Activated CD8-positive, alpha-beta memory T cell treated with anti-CD3 and anti-CD28 coated beads for 36 hours (primary cell): ENCODE measurements at regions not wholly inside any gene's neighbourhood (a gene's known extent, or its start where the extent isn't known, plus 50 kb on each side); places are given as distances from the start of the nearest gene placed in this dataset.
"Not testable (repeated sequence)": the region's sequence is repeated elsewhere in the genome, so short reads cannot be mapped to it uniquely, and the experiment has no call there.

Experiments
- CTCF ChIA-PET: fragments of 350-600 bp; sonication (Branson Sonifier 250); formaldehyde crosslinking; loops from one replicate; lab custom pipeline; 2021; ENCODE audit warnings: antibody characterized with exemption; lab: Charles Lee
- POLR2A ChIA-PET: fragments of 350-600 bp; sonication (Branson Sonifier 250); formaldehyde crosslinking; loops from one replicate; lab custom pipeline; 2021; ENCODE audit warnings: antibody characterized with exemption; lab: Charles Lee

- POLR2A ChIA-PET: no interaction called here
- CTCF ChIA-PET: no interaction called here
These were observed 66.5 kb downstream of the UNCX start for GRCh38 chr7:1298931-1299885.

- ChIA-PET CTCF (interaction anchor here (1.1 kb wide), 1 partner anchor 348 kb away, joined by 3 read pairs; no protein-coding TSS in a partner anchor), POLR2A (no interaction called here)
These were observed 67.5 kb downstream of the UNCX start for GRCh38 chr7:1300206-1300605.

GRCh38 chr7:1300636-1301035 lies 68.0 kb downstream of the UNCX start:
- POLR2A ChIA-PET: no interaction called here
- CTCF ChIA-PET: interaction anchor here (1.1 kb wide), 1 partner anchor 348 kb away, joined by 3 read pairs; no protein-coding TSS in a partner anchor

GRCh38 chr7:1301054-1301881 lies 68.6 kb downstream of the UNCX start:
- ChIA-PET CTCF (interaction anchor here (1.1 kb wide), 1 partner anchor 347 kb away, joined by 3 read pairs; no protein-coding TSS in a partner anchor), POLR2A (no interaction called here)

- CTCF ChIA-PET: no interaction called here
- POLR2A ChIA-PET: no interaction called here
These were observed 69.2 kb downstream of the UNCX start for GRCh38 chr7:1301882-1302251.

- ChIA-PET POLR2A (interaction anchor here (0.5 kb wide), 1 partner anchor 353 kb away, joined by 4 read pairs; no protein-coding TSS in a partner anchor), CTCF (no interaction called here)
These were observed 70.3 kb downstream of the UNCX start for GRCh38 chr7:1302936-1303335.

- CTCF ChIA-PET: not testable (repeated sequence)
These were observed 71.3 kb downstream of the UNCX start for GRCh38 chr7:1304011-1304410.

GRCh38 chr7:1305873-1306272 lies 73.2 kb downstream of the UNCX start:
- CTCF ChIA-PET: no interaction called here
- POLR2A ChIA-PET: no interaction called here

More at GRCh38 chr7:1304011-1304410, 71.3 kb downstream of the UNCX start:
- POLR2A ChIA-PET: not testable (repeated sequence)

- POLR2A ChIA-PET: no interaction called here
- CTCF ChIA-PET: no interaction called here
These were observed 75.2 kb downstream of the UNCX start for GRCh38 chr7:1307828-1308227.

- ChIA-PET CTCF (no interaction called here), POLR2A (no interaction called here)
These were observed 76.6 kb downstream of the UNCX start for GRCh38 chr7:1309290-1309689.

- CTCF ChIA-PET: no interaction called here
- POLR2A ChIA-PET: no interaction called here
These were observed 77.3 kb downstream of the UNCX start for GRCh38 chr7:1309996-1310395.

GRCh38 chr7:1310936-1311335 lies 78.3 kb downstream of the UNCX start:
- CTCF ChIA-PET: no interaction called here

GRCh38 chr7:1311406-1312135 lies 78.9 kb downstream of the UNCX start:
- CTCF ChIA-PET: no interaction called here
- POLR2A ChIA-PET: no interaction called here

More at GRCh38 chr7:1310936-1311335, 78.3 kb downstream of the UNCX start:
- POLR2A ChIA-PET: no interaction called here

- POLR2A ChIA-PET: no interaction called here
- CTCF ChIA-PET: no interaction called here
These were observed 79.7 kb downstream of the UNCX start for GRCh38 chr7:1312136-1313070.

GRCh38 chr7:1313613-1314012 lies 80.9 kb downstream of the UNCX start:
- ChIA-PET CTCF (no interaction called here), POLR2A (no interaction called here)

GRCh38 chr7:1314021-1314907 lies 81.6 kb downstream of the UNCX start:
- ChIA-PET POLR2A (no interaction called here), CTCF (no interaction called here)

GRCh38 chr7:1314908-1315450 lies 82.3 kb downstream of the UNCX start:
- ChIA-PET POLR2A (no interaction called here), CTCF (no interaction called here)
